SH-SY5Y (cell line): ENCODE measurements at regions not wholly inside any gene's neighbourhood (a gene's known extent, or its start where the extent isn't known, plus 50 kb on each side); places are given as distances from the start of the nearest gene placed in this dataset.

Experiments
- GATA2 ChIP-seq: IDR thresholded peaks from 2 replicates; pipeline ENCODE4 v1.6.1; 2011; ENCODE audit warnings: mild to moderate bottlenecking, low read depth, low read length
- GATA3 ChIP-seq: IDR thresholded peaks from 2 replicates; pipeline ENCODE4 v1.6.1; 2011; ENCODE audit warnings: low read depth, mild to moderate bottlenecking, low read length, moderate library complexity

GRCh38 chr19:34049944-34050343, 122.4 kb upstream of the LSM14A start:
- TF ChIP-seq GATA3: no peak
- no peak for TF ChIP-seq GATA2
